ENCODE measurements at regions not wholly inside any gene's neighbourhood (a gene's known extent, or its start where the extent isn't known, plus 50 kb on each side); places are given as distances from the start of the nearest gene placed in this dataset.
"Not testable (repeated sequence)": the region's sequence is repeated elsewhere in the genome, so short reads cannot be mapped to it uniquely, and the experiment has no call there.

- DNase-seq: no peak
These were observed 83.6 kb downstream of the HPGD start for GRCh38 chr4:174438711-174439110.

- no peak for DNase-seq
These were observed 84.5 kb downstream of the HPGD start for GRCh38 chr4:174437749-174438148.

GRCh38 chr4:174437324-174437723, 85.0 kb downstream of the HPGD start:
- no peak for DNase-seq

DNA sequence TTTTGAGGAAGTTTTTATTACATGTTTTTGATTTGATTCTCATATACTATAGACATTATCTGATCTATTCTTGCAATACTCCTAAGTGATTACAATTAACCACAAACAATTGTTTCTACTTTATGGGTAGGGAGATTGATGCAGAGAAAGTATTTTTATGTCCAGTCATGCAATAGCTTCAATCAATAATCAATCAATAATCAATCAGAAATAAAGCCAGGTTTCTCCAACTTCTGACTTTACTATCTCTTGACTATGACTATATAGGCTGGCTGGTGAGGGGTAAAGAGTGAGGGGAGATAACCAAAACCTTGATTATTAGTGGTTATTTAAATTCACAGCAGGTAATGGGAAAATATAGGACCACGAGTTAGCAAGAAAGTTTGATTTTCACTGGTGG, 85.9 kb downstream of the HPGD start:
- DNase-seq: no peak

DNA sequence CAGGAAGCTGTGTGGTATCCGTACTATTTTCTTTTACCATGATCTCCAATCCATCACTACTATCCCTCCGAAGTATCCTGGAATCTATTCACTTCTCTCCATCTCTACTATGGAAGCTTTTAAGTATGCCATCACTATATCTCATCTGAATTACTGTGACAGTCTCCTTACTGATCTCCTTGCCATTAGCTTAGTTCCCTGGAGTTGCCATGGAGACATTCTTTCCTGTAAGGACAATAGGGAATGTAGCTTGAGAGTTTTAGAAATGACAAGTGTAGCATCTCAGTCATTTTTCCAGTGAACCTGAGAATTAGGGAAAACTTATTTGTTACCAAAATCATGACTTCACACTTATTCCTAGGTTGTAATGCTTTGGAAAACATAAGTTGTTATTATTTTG, 86.3 kb downstream of the HPGD start:
- DNase-seq: no peak

DNA sequence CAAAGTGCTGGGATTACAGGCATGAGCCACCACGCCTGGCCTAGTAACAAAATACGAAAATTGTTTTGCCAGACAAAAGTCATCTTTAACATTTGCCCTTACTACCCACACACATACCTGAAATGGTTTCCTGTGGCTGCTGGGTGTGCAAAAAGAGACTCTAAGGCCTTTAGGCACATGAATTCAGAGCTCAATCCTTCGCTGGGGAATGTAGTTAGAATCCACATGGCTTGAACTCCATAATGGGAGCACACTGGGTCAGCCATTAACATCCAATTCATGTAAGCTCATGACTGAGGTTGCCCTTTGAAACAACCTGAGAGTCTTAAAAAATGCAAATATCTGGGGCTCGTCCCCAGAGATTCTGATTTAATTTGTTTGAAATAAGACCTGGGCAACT, 87.8 kb downstream of the HPGD start:
- DNase-seq: no peak

DNA sequence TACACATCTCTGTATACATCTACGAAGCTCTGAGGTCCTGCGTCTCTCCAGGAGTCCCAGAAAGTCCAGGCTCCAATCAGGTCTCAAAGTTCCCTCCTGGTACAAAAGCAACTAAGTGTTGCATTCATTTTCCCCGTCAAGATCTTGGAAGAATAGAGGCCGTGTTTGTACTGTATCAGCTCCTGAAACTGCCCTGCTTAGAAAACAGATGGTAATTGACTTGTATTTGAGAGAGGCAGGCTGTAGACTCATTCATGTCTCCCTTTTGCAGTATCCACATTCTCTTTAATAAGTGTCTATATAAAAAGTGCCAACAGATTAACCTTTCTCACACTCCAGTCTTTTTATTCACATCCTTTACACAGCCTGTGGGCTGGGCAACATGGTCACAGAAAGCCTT, 91.7 kb downstream of the HPGD start:
- no peak for DNase-seq

DNA sequence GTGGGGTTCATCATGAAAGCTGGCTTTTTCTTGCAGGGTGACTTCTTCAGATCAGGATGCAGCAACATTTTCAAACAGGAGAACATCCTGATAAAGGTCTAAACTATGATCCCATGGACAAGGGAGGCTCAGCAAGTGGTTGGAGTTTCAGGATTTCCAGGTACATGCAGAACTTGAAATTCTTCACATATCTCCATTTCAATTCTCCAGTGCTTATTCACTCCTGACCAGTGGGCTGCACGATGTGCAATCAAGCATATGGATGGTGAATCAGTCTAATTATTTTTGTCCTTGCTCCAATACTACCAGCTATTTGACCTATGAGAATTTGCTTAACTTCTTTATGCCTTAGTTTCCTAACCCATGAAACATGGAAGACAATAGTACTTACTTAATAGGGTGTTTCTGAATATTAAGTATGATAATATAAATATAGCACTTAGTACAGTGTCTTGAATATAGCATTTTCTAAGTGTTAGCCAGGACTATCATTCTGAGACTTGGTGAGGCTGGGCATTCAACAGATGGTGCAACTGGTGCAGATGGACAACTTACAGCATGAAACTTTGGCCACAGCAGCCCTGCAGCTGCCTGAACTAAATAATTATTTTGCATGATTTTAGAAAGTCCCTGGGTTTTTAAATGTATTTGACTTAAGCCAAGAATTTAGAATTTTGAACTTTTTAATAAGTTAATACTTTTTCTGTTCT, 92.4 kb downstream of the HPGD start:
- DNase-seq: no peak

DNA sequence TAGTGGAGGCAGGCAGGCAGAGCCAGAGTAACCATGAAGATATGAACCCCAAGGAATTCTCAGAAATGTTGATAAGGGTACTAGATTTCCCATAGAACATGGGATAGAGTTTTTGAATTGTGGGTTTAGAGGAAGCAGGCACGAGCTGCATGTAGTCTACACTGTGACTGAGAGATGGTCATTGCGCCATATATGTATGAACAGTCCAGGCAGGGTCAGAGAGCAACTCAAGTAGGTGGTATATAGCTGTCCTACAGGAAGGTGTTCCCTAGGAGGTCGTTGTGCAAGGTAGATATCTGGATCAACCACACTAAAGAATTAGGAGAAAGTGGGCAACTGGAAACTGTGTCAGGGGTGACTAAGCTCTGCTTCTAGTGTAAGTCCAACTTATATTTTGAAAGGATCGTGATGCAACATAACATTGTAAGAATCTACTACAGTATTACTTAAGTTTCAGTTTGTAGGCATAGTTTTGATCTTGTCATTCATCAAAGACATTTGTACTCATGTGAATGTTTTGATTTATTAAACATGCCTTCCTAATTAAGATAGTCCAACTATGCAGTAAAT, 94.6 kb downstream of the HPGD start:
- DNase-seq: no peak

GRCh38 chr4:174425669-174426068, 96.6 kb downstream of the HPGD start:
- DNase-seq: no peak

DNA sequence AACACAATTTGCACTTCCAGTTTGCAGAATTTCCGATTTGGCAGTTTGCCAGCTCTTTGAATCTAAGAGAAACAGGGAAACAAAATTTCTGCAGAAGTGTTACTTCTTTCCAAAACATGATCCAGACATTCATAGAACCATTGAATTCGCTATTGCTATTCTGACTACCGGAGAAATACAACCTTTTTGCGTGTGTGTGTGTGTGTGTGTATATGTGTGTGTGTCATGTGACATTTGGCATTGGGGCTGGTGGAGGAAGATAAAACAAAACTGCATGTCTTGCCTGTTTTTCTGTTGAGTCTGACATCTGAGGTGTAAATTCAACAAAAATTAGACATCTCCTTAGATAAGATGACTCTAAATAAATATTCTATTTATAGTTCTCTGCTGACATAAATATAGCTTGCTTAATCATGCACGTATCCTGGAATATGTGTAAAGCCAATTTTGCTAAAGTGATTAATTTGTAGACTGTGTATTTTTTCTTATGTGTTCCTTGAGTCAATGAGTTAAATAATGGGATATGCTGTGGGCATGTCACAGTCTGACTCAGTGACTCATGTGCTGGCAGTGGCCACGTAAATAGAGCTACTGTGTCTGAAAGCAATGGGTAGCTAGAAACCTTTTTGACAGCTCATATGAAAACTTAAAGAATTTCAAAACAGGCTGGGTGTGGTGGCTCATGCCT, 98.9 kb downstream of the HPGD start:
- DNase-seq: peak; percentile 30

DNA sequence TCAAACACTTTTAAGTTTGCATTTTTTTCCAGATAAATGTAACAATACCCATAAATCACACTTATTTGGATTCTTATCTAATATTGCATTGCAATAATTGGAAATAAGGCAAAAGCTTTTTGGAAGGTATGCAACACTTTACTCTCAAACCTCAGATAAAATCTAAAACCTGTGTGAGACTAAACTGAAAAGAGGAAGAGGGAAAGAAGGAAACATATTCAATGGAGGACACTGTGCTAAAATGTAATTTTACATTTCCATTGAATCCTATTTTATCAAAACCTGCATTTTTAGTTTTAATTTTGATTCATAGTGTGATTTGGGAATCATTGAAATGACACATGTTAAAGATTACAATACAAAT, 99.4 kb downstream of the HPGD start:
- DNase-seq: no peak

DNA sequence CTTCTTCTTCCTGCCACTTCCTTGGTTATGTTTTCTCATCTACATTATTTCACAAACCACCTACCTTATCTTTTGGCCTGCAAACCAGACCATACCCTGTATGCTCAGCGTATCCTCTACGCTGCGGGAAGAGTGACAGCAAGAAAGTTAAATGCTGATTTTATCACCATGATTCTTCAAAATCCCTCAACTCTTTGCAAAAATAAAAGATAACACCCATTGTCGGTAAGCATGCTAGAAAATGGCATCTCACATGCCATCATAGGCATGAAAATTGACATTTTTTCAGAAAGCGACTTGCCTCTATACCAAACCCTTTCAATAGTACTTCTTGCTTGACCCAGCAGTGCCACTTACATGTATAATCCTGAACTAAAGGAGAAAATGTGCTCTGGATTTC, 102.0 kb downstream of the HPGD start:
- no peak for DNase-seq

GRCh38 chr4:174418640-174419212, 103.6 kb downstream of the HPGD start:
- DNase-seq: no peak

DNA sequence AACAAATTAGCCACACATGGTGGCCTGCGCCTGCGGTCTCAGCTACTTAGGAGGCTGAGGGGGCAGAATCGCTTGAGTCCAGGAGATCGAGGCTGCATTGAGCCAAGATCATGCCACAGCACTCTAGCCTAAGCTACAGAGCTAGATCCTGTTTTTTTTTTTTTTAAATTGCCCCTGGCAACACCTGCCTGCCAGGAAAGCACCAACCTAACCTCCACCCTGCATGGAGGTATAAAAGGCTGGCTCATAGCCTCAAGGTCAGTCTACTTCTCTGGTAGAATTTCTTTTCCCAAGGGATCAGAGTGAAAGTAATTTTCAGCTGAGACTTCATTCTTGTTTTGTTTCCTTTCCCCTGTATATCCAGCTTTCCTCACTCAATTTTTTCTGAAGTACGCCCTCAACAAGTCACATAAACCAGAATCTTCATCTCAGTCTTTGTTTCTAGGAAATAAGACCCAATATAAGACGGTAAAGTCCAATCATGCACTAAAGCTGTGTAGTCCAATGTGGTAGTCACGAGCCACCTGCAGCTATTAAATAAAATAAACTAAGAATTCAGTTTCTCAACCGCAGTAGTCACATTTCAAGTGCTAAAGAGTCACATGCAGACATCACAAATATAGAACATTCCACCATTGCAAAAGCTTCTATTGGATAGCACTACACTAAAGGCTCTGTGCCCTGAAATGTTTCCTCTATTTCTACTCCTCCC, 113.3 kb downstream of the HPGD start:
- DNase-seq: no peak

- no peak for DNase-seq
These were observed 115.9 kb downstream of the HPGD start for GRCh38 chr4:174406383-174406782.

- DNase-seq: no peak
These were observed 116.4 kb downstream of the HPGD start for GRCh38 chr4:174405923-174406322.

GRCh38 chr4:174404677-174405076, 117.6 kb downstream of the HPGD start:
- no peak for DNase-seq

GRCh38 chr4:174403177-174403543, 119.1 kb downstream of the HPGD start:
- no peak for DNase-seq

- DNase-seq: no peak
These were observed 118.9 kb downstream of the CEP44 start for GRCh38 chr4:174402470-174403176.

GRCh38 chr4:174401471-174402130, 117.9 kb downstream of the CEP44 start:
- DNase-seq: no peak

GRCh38 chr4:174400603-174401302, 117.0 kb downstream of the CEP44 start:
- not testable (repeated sequence) for DNase-seq

Data from stimulated activated CD4-positive, alpha-beta T cell treated with anti-CD3 and anti-CD28 coated beads, Interleukin-1b, Interleukin-23, amount 100 ng/mL, for 48 hours (primary cell).